ENCODE measurements at regions not wholly inside any gene's neighbourhood (a gene's known extent, or its start where the extent isn't known, plus 50 kb on each side); places are given as distances from the start of the nearest gene placed in this dataset.

- ATAC-seq (no peak), DNase-seq (no peak)
- intact Hi-C loops (cut with DNase I), result no loop called here
- Histone ChIP-seq H3K4me3 (no peak overlapping the region), H3K9me3 (no peaks in the 10 kb centered on the region), H3K27ac (no peak overlapping the region), H3K36me3 (replicated peaks in 1 of 2; ENCODE audit: insufficient read depth in 1 of 2, low read depth in 2 of 2) (no peaks in the 10 kb centered on the region), H3K4me1 (no peaks in the 10 kb centered on the region), H3K27me3 (peaks cover 0 to 3% of the 10 kb centered on the region in 2 donors)
- WGBS, 2 donors, result 83 to 88% methylated on average over 6 of the region's 6 CpGs
- no peak for TF ChIP-seq POLR2A (IDR thresholded peaks at IDR 0.05)
- TF ChIP-seq CTCF (IDR thresholded peaks at IDR 0.05), result no peak
Observed at GRCh38 chr11:119843877-119844276, 114.9 kb upstream of the NECTIN1 start.

- intact Hi-C loops (cut with DNase I), result no loop called here
- DNase-seq, result no peak
- no peaks in the 10 kb centered on the region for H3K36me3 ChIP-seq (replicated peaks in 1 of 2; ENCODE audit: insufficient read depth in 1 of 2, low read depth in 2 of 2)
- no peak overlapping the region for H3K4me3 ChIP-seq
- H3K4me1 ChIP-seq, result no peaks in the 10 kb centered on the region
- TF ChIP-seq POLR2A (IDR thresholded peaks at IDR 0.05) (no peak), CTCF (IDR thresholded peaks at IDR 0.05) (no peak)
- ATAC-seq, result no peak
- H3K9me3 ChIP-seq, result no peaks in the 10 kb centered on the region
- peaks cover 0 to 3% of the 10 kb centered on the region in 2 donors for H3K27me3 ChIP-seq
- 49 to 83% methylated on average over 3 to 4 of the region's 4 CpGs for WGBS, 2 donors
- H3K27ac ChIP-seq, result no peak overlapping the region
Observed at GRCh38 chr11:119842731-119843130, 113.7 kb upstream of the NECTIN1 start.

- H3K4me1 ChIP-seq, result no peaks in the 10 kb centered on the region
- no peak for ATAC-seq
- intact Hi-C loops (cut with DNase I), result no loop called here
- no peaks in the 10 kb centered on the region for H3K9me3 ChIP-seq
- H3K27ac ChIP-seq, result no peak overlapping the region
- 32 to 46% methylated on average over 11 to 12 of the region's 13 CpGs for WGBS, 2 donors
- no peak overlapping the region for H3K4me3 ChIP-seq
- H3K36me3 ChIP-seq (replicated peaks in 1 of 2; ENCODE audit: insufficient read depth in 1 of 2, low read depth in 2 of 2), result no peaks in the 10 kb centered on the region
- peaks cover 0 to 3% of the 10 kb centered on the region in 2 donors for H3K27me3 ChIP-seq
- no peak for DNase-seq
- no peak for TF ChIP-seq CTCF (IDR thresholded peaks at IDR 0.05)
- TF ChIP-seq POLR2A (IDR thresholded peaks at IDR 0.05), result no peak
Observed at GRCh38 chr11:119839476-119840133, 110.6 kb upstream of the NECTIN1 start.

GRCh38 chr11:119835753-119836152, 106.8 kb upstream of the NECTIN1 start:
- Histone ChIP-seq H3K36me3 (replicated peaks in 1 of 2; ENCODE audit: insufficient read depth in 1 of 2, low read depth in 2 of 2) (no peaks in the 10 kb centered on the region), H3K4me3 (no peak overlapping the region), H3K27ac (no peak overlapping the region), H3K4me1 (peaks cover 7% of the 10 kb centered on the region), H3K9me3 (no peaks in the 10 kb centered on the region), H3K27me3 (peaks cover 0 to 3% of the 10 kb centered on the region in 2 donors)
- DNase-seq, result no peak
- TF ChIP-seq CTCF (IDR thresholded peaks at IDR 0.05), result no peak
- TF ChIP-seq POLR2A (IDR thresholded peaks at IDR 0.05), result no peak
- intact Hi-C loops (cut with DNase I), result no loop called here
- no peak for ATAC-seq
- 59 to 63% methylated on average over 8 of the region's 8 CpGs for WGBS, 2 donors
